GM23248 (cell line): ENCODE measurements at regions not wholly inside any gene's neighbourhood (a gene's known extent, or its start where the extent isn't known, plus 50 kb on each side); places are given as distances from the start of the nearest gene placed in this dataset.

ENCODE experiments used
- DNase-seq: peaks from one replicate; pipeline ENCODE4 v3.0.0-alpha.2; 2015
- H2AFZ ChIP-seq: fragments of 200-600 bp; sonication (generic); 2 replicates; pipeline ENCODE4 v1.6.1; 2016; ENCODE audit warnings: antibody characterized with exemption
- H3F3A ChIP-seq: fragments of 200-600 bp; sonication (generic); 2 replicates; pipeline ENCODE4 v1.6.1; 2016; ENCODE audit warnings: mild to moderate bottlenecking, antibody characterized with exemption, mixed run types; ENCODE audit not compliant: insufficient read depth
- H3K27ac ChIP-seq: fragments of 200-600 bp; sonication (generic); 2 replicates; pipeline ENCODE4 v1.5.1; 2016; ENCODE audit warnings: mild to moderate bottlenecking
- H3K27me3 ChIP-seq: fragments of 200-600 bp; sonication (generic); replicated peaks from 2 replicates; pipeline ENCODE4 v1.6.1; 2016; ENCODE audit warnings: mild to moderate bottlenecking; ENCODE audit not compliant: insufficient read depth
- H3K36me3 ChIP-seq: fragments of 200-600 bp; sonication (generic); 2 replicates; pipeline ENCODE4 v1.6.1; 2016; ENCODE audit warnings: low read depth, mild to moderate bottlenecking
- H3K4me1 ChIP-seq: fragments of 200-600 bp; sonication (generic); 2 replicates; pipeline ENCODE4 v1.6.1; 2016; ENCODE audit warnings: mild to moderate bottlenecking; ENCODE audit not compliant: insufficient read depth
- H3K4me2 ChIP-seq: fragments of 200-600 bp; sonication (generic); one replicate; pipeline ENCODE4 v1.6.1; 2016; ENCODE audit warnings: mild to moderate bottlenecking; ENCODE audit not compliant: unreplicated experiment
- H3K4me3 ChIP-seq: fragments of 200-600 bp; sonication (generic); 2 replicates; pipeline ENCODE4 v1.5.1; 2016; ENCODE audit warnings: mild to moderate bottlenecking
- H3K79me2 ChIP-seq: fragments of 200-600 bp; sonication (generic); 2 replicates; pipeline ENCODE4 v1.6.1; 2016; ENCODE audit warnings: mild to moderate bottlenecking; ENCODE audit not compliant: insufficient read depth
- H3K9ac ChIP-seq: fragments of 200-600 bp; sonication (generic); 2 replicates; pipeline ENCODE4 v1.6.1; 2016; ENCODE audit warnings: mild to moderate bottlenecking
- H3K9me2 ChIP-seq: fragments of 200-600 bp; sonication (generic); 2 replicates; pipeline ENCODE4 v1.6.1; 2016; ENCODE audit warnings: mixed run types, mild to moderate bottlenecking, moderate library complexity; ENCODE audit not compliant: insufficient read depth
- H3K9me3 ChIP-seq: fragments of 200-600 bp; sonication (generic); one replicate; pipeline ENCODE4 v1.6.1; 2017; ENCODE audit warnings: low read depth
- H4K20me1 ChIP-seq: fragments of 200-600 bp; sonication (generic); 2 replicates; pipeline ENCODE4 v1.6.0; 2016; ENCODE audit not compliant: insufficient read depth
- EZH2 ChIP-seq: fragments of 200-600 bp; sonication (generic); IDR thresholded peaks from 2 replicates; pipeline ENCODE4 v1.6.1; 2018; ENCODE audit warnings: antibody characterized with exemption, mild to moderate bottlenecking; ENCODE audit not compliant: insufficient read depth, poor library complexity, severe bottlenecking
- EZH2phosphoT487 ChIP-seq: fragments of 200-600 bp; sonication (generic); IDR thresholded peaks from 2 replicates; pipeline ENCODE4 v1.6.1; 2018; ENCODE audit warnings: antibody characterized with exemption, moderate library complexity, mild to moderate bottlenecking, low read depth; ENCODE audit not compliant: insufficient read depth
- WGBS, 2 experiments: methylation state at CpG; one replicate each; pipeline ENCODE4 v1.1.6; 2015 to 2017; ENCODE audit warnings: low lambda C conversion rate in 2 of 2, low coverage in 1 of 2; ENCODE audit errors: missing lambda C conversion rate in 2 of 2; 5-methylcytosine and 5-hydroxymethylcytosine counted together
- in situ Hi-C: fragments of 300-500 bp; cut with MboI; formaldehyde crosslinking; loops from 2 replicates; pipeline ENCODE4 v1.15.0; 2020

GRCh38 chr2:129717560-129718130 is 261.8 kb upstream of the RAB6C start:
- TF ChIP-seq EZH2, result no peak
- no peak for TF ChIP-seq EZH2phosphoT487
- no peaks in the 10 kb centered on the region for H3F3A ChIP-seq
- H3K9me3 ChIP-seq, result no peaks in the 10 kb centered on the region
- H3K9me2 ChIP-seq, result no peaks in the 10 kb centered on the region
- H3K4me2 ChIP-seq, result no peak overlapping the region
- H3K36me3 ChIP-seq, result no peaks in the 10 kb centered on the region
- no peak overlapping the region for H3K4me3 ChIP-seq
- no peaks in the 10 kb centered on the region for H4K20me1 ChIP-seq
- 31 to 36% methylated on average over 11 of the region's 11 CpGs for WGBS, 2 experiments
- H3K27ac ChIP-seq, result no peak overlapping the region
- in situ Hi-C loops, result no loop called here
- no peaks in the 10 kb centered on the region for H3K27me3 ChIP-seq
- DNase-seq, result no peak
- no peak overlapping the region for H3K9ac ChIP-seq
- H2AFZ ChIP-seq, result no peak overlapping the region
- H3K4me1 ChIP-seq, result no peaks in the 10 kb centered on the region
- H3K79me2 ChIP-seq, result no peaks in the 10 kb centered on the region

GRCh38 chr2:129719335-129719734 is 260.1 kb upstream of the RAB6C start:
- no peak for TF ChIP-seq EZH2phosphoT487
- TF ChIP-seq EZH2, result no peak

DNA sequence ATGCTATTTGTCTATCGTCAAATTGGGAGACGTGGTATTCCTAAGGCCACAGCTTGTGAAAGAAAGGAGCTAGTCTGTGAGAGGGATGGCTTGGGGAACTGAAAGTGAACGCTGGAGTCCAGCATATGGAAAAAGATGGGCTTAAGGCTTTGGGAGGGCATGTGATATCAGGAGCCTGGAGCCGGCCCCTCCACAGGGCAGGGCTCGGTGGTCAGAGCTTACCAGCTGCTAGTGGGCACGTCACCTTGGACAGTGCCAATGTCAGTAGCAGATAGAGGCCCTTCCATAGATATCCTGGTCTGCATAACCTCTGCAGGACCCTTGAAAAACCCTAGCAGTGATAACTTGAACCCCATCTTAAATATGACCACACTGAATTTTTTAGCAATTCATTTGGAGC is 259.1 kb upstream of the RAB6C start:
- Histone ChIP-seq H3K4me2 (no peak overlapping the region), H3K27ac (no peak overlapping the region), H3F3A (no peaks in the 10 kb centered on the region), H3K9me3 (no peaks in the 10 kb centered on the region), H4K20me1 (no peaks in the 10 kb centered on the region), H3K9me2 (no peaks in the 10 kb centered on the region), H3K9ac (no peak overlapping the region), H3K36me3 (no peaks in the 10 kb centered on the region), H3K79me2 (no peaks in the 10 kb centered on the region), H2AFZ (no peak overlapping the region), H3K4me1 (no peaks in the 10 kb centered on the region), H3K27me3 (no peaks in the 10 kb centered on the region), H3K4me3 (no peak overlapping the region)
- DNase-seq, result no peak
- WGBS, 2 experiments, result 56 to 64% methylated on average over 6 of the region's 6 CpGs
- TF ChIP-seq EZH2 (no peak), EZH2phosphoT487 (no peak)
- in situ Hi-C loops, result no loop called here

More at GRCh38 chr2:129719335-129719734, 260.1 kb upstream of the RAB6C start:
- Histone ChIP-seq H2AFZ (no peak overlapping the region), H3K27ac (no peak overlapping the region), H3K9ac (no peak overlapping the region), H3K9me2 (no peaks in the 10 kb centered on the region), H3K4me3 (no peak overlapping the region), H3K9me3 (no peaks in the 10 kb centered on the region), H4K20me1 (no peaks in the 10 kb centered on the region), H3K27me3 (no peaks in the 10 kb centered on the region), H3K4me2 (no peak overlapping the region), H3K36me3 (no peaks in the 10 kb centered on the region), H3K79me2 (no peaks in the 10 kb centered on the region), H3K4me1 (no peaks in the 10 kb centered on the region), H3F3A (no peaks in the 10 kb centered on the region)
- in situ Hi-C loops, result no loop called here
- no peak for DNase-seq
- 13 to 19% methylated on average over 3 of the region's 3 CpGs for WGBS, 2 experiments

- H3K36me3 ChIP-seq, result no peaks in the 10 kb centered on the region
- TF ChIP-seq EZH2phosphoT487 (no peak), EZH2 (no peak)
These were observed 258.7 kb upstream of the RAB6C start for GRCh38 chr2:129720761-129721160.

DNA sequence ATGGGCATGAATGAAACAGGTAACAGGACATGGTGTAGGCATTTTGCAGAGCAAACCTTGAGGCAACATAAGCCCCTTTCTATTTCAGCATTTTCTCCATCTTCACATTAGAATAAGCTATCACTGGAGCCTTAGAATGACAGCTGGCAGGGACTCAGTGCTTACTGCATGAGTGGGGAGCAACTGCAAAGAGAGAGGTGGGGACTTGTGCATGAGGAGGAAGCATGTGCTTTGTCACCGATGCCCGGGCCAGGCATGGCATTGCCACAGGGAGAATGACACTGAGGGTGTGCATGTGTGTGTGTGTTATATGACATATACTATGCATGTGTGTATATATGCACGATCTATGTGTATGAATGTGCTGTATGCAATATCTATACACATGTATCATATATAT is 258.2 kb upstream of the RAB6C start:
- no peaks in the 10 kb centered on the region for H3K9me3 ChIP-seq

More at GRCh38 chr2:129720761-129721160, 258.7 kb upstream of the RAB6C start:
- DNase-seq, result no peak
- Histone ChIP-seq H3K4me1 (no peaks in the 10 kb centered on the region), H3F3A (no peaks in the 10 kb centered on the region), H2AFZ (no peak overlapping the region), H3K27ac (no peak overlapping the region), H3K27me3 (no peaks in the 10 kb centered on the region), H3K9ac (no peak overlapping the region), H3K4me3 (no peak overlapping the region), H3K9me3 (no peaks in the 10 kb centered on the region), H3K4me2 (no peak overlapping the region), H4K20me1 (no peaks in the 10 kb centered on the region), H3K79me2 (no peaks in the 10 kb centered on the region), H3K9me2 (no peaks in the 10 kb centered on the region)
- 48 to 55% methylated on average over 6 of the region's 6 CpGs for WGBS, 2 experiments
- in situ Hi-C loops, result no loop called here

More for the DNA sequence above, 258.2 kb upstream of the RAB6C start:
- H3K79me2 ChIP-seq, result no peaks in the 10 kb centered on the region
- H4K20me1 ChIP-seq, result no peaks in the 10 kb centered on the region
- no peak overlapping the region for H3K9ac ChIP-seq
- TF ChIP-seq EZH2 (no peak), EZH2phosphoT487 (no peak)
- no peaks in the 10 kb centered on the region for H3K9me2 ChIP-seq
- H3K4me2 ChIP-seq, result no peak overlapping the region
- H3K27me3 ChIP-seq, result no peaks in the 10 kb centered on the region
- 75 to 81% methylated on average over 3 of the region's 3 CpGs for WGBS, 2 experiments
- no peak overlapping the region for H3K4me3 ChIP-seq
- no peak overlapping the region for H3K27ac ChIP-seq
- no peak for DNase-seq
- no peak overlapping the region for H2AFZ ChIP-seq
- in situ Hi-C loops, result no loop called here
- H3K4me1 ChIP-seq, result no peaks in the 10 kb centered on the region
- no peaks in the 10 kb centered on the region for H3F3A ChIP-seq
- no peaks in the 10 kb centered on the region for H3K36me3 ChIP-seq
